GM23338 (cell line): ENCODE measurements at regions not wholly inside any gene's neighbourhood (a gene's known extent, or its start where the extent isn't known, plus 50 kb on each side); places are given as distances from the start of the nearest gene placed in this dataset.

ENCODE experiments used
- EZH2 ChIP-seq: fragments of 200-600 bp; sonication (generic); IDR thresholded peaks from one replicate; pipeline ENCODE4 v1.8.0; 2017; ENCODE audit warnings: antibody characterized with exemption, mild to moderate bottlenecking, low read depth; ENCODE audit not compliant: unreplicated experiment
- EZH2phosphoT487 ChIP-seq: fragments of 200-600 bp; sonication (generic); IDR thresholded peaks from one replicate; pipeline ENCODE4 v1.8.1; 2018; ENCODE audit warnings: antibody characterized with exemption; ENCODE audit not compliant: unreplicated experiment
- JUNB ChIP-seq: IDR thresholded peaks from one replicate; pipeline ENCODE4 v1.6.1; 2016; ENCODE audit warnings: antibody characterized with exemption; ENCODE audit not compliant: unreplicated experiment
- POLR2AphosphoS5 ChIP-seq: IDR thresholded peaks from 2 replicates; pipeline ENCODE4 v1.6.1; 2016; ENCODE audit warnings: antibody characterized with exemption, low read depth
- TF ChIP-seq, protein P1 (sequence below), 2 experiments: fragments of 200-600 bp in 1 of 2; sonication (generic) in 1 of 2; conservative IDR thresholded peaks; 2 replicates each; pipeline versions ENCODE4 v1.5.1 to v1.6.1; 2016 to 2017; ENCODE audit warnings: antibody characterized with exemption in 2 of 2, low read depth in 2 of 2, mild to moderate bottlenecking in 2 of 2, moderate library complexity in 1 of 2

- TF ChIP-seq, protein P1, sequence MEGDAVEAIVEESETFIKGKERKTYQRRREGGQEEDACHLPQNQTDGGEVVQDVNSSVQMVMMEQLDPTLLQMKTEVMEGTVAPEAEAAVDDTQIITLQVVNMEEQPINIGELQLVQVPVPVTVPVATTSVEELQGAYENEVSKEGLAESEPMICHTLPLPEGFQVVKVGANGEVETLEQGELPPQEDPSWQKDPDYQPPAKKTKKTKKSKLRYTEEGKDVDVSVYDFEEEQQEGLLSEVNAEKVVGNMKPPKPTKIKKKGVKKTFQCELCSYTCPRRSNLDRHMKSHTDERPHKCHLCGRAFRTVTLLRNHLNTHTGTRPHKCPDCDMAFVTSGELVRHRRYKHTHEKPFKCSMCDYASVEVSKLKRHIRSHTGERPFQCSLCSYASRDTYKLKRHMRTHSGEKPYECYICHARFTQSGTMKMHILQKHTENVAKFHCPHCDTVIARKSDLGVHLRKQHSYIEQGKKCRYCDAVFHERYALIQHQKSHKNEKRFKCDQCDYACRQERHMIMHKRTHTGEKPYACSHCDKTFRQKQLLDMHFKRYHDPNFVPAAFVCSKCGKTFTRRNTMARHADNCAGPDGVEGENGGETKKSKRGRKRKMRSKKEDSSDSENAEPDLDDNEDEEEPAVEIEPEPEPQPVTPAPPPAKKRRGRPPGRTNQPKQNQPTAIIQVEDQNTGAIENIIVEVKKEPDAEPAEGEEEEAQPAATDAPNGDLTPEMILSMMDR (conservative IDR thresholded peaks at IDR 0.05; ENCODE audit: low read depth in 2 of 2), result no peak
- no peak for TF ChIP-seq POLR2AphosphoS5
- TF ChIP-seq EZH2, result no peak
- TF ChIP-seq EZH2phosphoT487, result no peak
- TF ChIP-seq JUNB, result no peak
Measured at GRCh38 chr4:32440391-32440790, 1720.2 kb downstream of the PCDH7 start.
